Glutamatergic neuron (in vitro differentiated cells): ENCODE measurements at regions not wholly inside any gene's neighbourhood (a gene's known extent, or its start where the extent isn't known, plus 50 kb on each side); places are given as distances from the start of the nearest gene placed in this dataset.

Experiments used
- DNase-seq: peaks from one replicate; pipeline ENCODE4 v3.0.0; 2022
- H3K27ac Mint-ChIP-seq: one replicate; pipeline ENCODE4 v1.8.0; 2020; ENCODE audit warnings: mild to moderate bottlenecking, mixed read lengths, inconsistent platforms; ENCODE audit not compliant: unreplicated experiment
- H3K27me3 Mint-ChIP-seq: one replicate; pipeline ENCODE4 v1.8.0; 2020; ENCODE audit warnings: mild to moderate bottlenecking, moderate library complexity, mixed read lengths, inconsistent platforms; ENCODE audit not compliant: unreplicated experiment
- H3K36me3 Mint-ChIP-seq: one replicate; pipeline ENCODE4 v1.8.0; 2020; ENCODE audit warnings: mild to moderate bottlenecking, mixed read lengths, inconsistent platforms; ENCODE audit not compliant: unreplicated experiment
- H3K4me1 Mint-ChIP-seq: one replicate; pipeline ENCODE4 v1.8.0; 2020; ENCODE audit warnings: mild to moderate bottlenecking, low read depth, mixed read lengths, inconsistent platforms; ENCODE audit not compliant: unreplicated experiment
- H3K4me3 Mint-ChIP-seq: one replicate; pipeline ENCODE4 v1.8.0; 2020; ENCODE audit warnings: mild to moderate bottlenecking, mixed read lengths, inconsistent platforms; ENCODE audit not compliant: unreplicated experiment
- H3K9me3 Mint-ChIP-seq: one replicate; pipeline ENCODE4 v1.8.0; 2020; ENCODE audit warnings: mild to moderate bottlenecking, moderate library complexity, mixed read lengths, inconsistent platforms; ENCODE audit not compliant: unreplicated experiment
- CTCF ChIP-seq: fragments of 200-600 bp; sonication (generic); IDR thresholded peaks from one replicate; pipeline ENCODE4 v1.5.0; 2021; ENCODE audit not compliant: partially characterized antibody, unreplicated experiment

GRCh38 chr16:87042551-87043230 lies 274.5 kb downstream of the C16orf95 start:
- Mint-ChIP-seq H3K9me3 (peaks cover 2% of the 10 kb centered on the region), H3K36me3 (no peaks in the 10 kb centered on the region), H3K4me1 (peaks cover 16% of the 10 kb centered on the region), H3K27ac (no peak overlapping the region), H3K4me3 (no peak overlapping the region), H3K27me3 (peaks cover 3% of the 10 kb centered on the region)
- no peak for DNase-seq
- no peak for TF ChIP-seq CTCF

GRCh38 chr16:87043231-87044031 lies 273.8 kb downstream of the C16orf95 start:
- DNase-seq = no peak
- Mint-ChIP-seq H3K36me3 (no peaks in the 10 kb centered on the region), H3K27ac (no peak overlapping the region), H3K27me3 (peaks cover 3% of the 10 kb centered on the region), H3K4me3 (no peak overlapping the region), H3K4me1 (peaks cover 17% of the 10 kb centered on the region), H3K9me3 (peaks cover 2% of the 10 kb centered on the region)
- no peak for TF ChIP-seq CTCF

GRCh38 chr16:87044032-87044382 lies 273.2 kb downstream of the C16orf95 start:
- no peak for DNase-seq
- Mint-ChIP-seq H3K9me3 (peaks cover 2% of the 10 kb centered on the region), H3K27me3 (peaks cover 3% of the 10 kb centered on the region), H3K36me3 (no peaks in the 10 kb centered on the region), H3K4me1 (peaks cover 17% of the 10 kb centered on the region), H3K4me3 (no peak overlapping the region), H3K27ac (no peak overlapping the region)
- TF ChIP-seq CTCF = no peak

GRCh38 chr16:87044829-87045228 lies 272.4 kb downstream of the C16orf95 start:
- Mint-ChIP-seq H3K4me3 (no peak overlapping the region), H3K4me1 (peaks cover 17% of the 10 kb centered on the region), H3K27ac (no peak overlapping the region), H3K36me3 (no peaks in the 10 kb centered on the region), H3K9me3 (peaks cover 2% of the 10 kb centered on the region), H3K27me3 (peaks cover 3% of the 10 kb centered on the region)
- DNase-seq = no peak
- TF ChIP-seq CTCF = no peak

- Mint-ChIP-seq H3K36me3 (no peaks in the 10 kb centered on the region), H3K9me3 (peaks cover 5% of the 10 kb centered on the region), H3K4me3 (no peak overlapping the region), H3K27me3 (peaks cover 9% of the 10 kb centered on the region), H3K27ac (no peak overlapping the region), H3K4me1 (peaks cover 20% of the 10 kb centered on the region)
- TF ChIP-seq CTCF = no peak
- DNase-seq = no peak
Measured at GRCh38 chr16:87045466-87046216, 271.6 kb downstream of the C16orf95 start.
